NT2/D1 (cell line): ENCODE measurements at regions not wholly inside any gene's neighbourhood (a gene's known extent, or its start where the extent isn't known, plus 50 kb on each side); places are given as distances from the start of the nearest gene placed in this dataset.

Experiments used
- SUZ12 ChIP-seq: IDR thresholded peaks from 2 replicates; pipeline ENCODE4 v1.6.1; 2011; ENCODE audit not compliant: insufficient read length, insufficient read depth; ENCODE audit errors: extremely low read depth
- ZNF274 ChIP-seq: IDR thresholded peaks from 2 replicates; pipeline ENCODE4 v1.6.1; 2011; ENCODE audit warnings: mild to moderate bottlenecking, low read depth, low read length

DNA sequence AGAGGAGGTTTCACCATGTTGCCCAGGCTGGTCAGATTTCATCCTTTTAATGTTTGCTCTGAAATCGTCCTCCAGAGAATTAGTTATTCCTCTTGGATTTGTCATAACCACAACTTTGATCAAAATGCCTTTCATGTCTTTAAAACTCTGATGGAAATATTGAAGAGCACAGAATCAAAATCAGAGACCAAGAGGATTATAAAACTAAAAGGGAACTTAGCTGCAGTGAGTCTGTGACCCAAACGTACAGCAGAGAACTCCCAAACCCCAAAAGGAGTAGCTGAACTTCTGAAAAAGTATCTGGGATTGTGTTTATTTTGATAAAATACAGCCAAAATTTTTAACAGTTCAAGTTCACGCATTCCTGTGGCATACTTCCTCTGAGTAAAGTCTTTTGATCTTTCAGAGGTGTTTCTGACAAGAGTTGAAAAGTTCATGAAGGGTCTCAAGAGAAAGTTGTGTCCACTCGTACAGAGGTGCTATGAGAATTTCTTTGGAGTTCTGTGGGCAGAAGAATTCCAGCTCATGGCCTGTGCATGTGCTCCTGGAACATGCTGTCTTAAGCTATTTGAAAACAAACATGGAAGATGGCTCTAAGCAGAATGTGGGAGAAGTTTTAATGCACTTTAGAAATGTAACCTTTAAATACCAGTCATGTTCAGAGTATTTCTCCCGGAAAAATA lies 124.0 kb downstream of the ESM1 start:
- no peak for TF ChIP-seq SUZ12
- TF ChIP-seq ZNF274, result no peak
